Hepatocyte (in vitro differentiated cells): ENCODE measurements at regions not wholly inside any gene's neighbourhood (a gene's known extent, or its start where the extent isn't known, plus 50 kb on each side); places are given as distances from the start of the nearest gene placed in this dataset.

Experiments used
- DNase-seq: peaks from one replicate; pipeline ENCODE4 v3.0.0-alpha.2; 2016; ENCODE audit warnings: low spot score
- H2AFZ ChIP-seq: fragments of 200-600 bp; sonication (generic); 2 replicates; pipeline ENCODE4 v1.6.0; 2016; ENCODE audit warnings: antibody characterized with exemption, mild to moderate bottlenecking
- H3K27ac ChIP-seq: fragments of 200-600 bp; sonication (generic); 2 replicates; pipeline ENCODE4 v1.5.1; 2016; ENCODE audit warnings: mild to moderate bottlenecking
- H3K27me3 ChIP-seq: fragments of 200-600 bp; sonication (generic); 2 replicates; pipeline ENCODE4 v1.6.1; 2016
- H3K36me3 ChIP-seq: fragments of 200-600 bp; sonication (generic); replicated peaks from 2 replicates; pipeline ENCODE4 v1.5.1; 2016; ENCODE audit warnings: low read depth; ENCODE audit not compliant: insufficient read depth
- H3K4me1 ChIP-seq: fragments of 200-600 bp; sonication (generic); 2 replicates; pipeline ENCODE4 v1.5.1; 2016; ENCODE audit warnings: mild to moderate bottlenecking, moderate library complexity; ENCODE audit not compliant: insufficient read depth
- H3K4me2 ChIP-seq: fragments of 200-600 bp; sonication (generic); 2 replicates; pipeline ENCODE4 v1.6.0; 2016
- H3K4me3 ChIP-seq: fragments of 200-600 bp; sonication (generic); 2 replicates; pipeline ENCODE4 v1.5.1; 2016; ENCODE audit warnings: mild to moderate bottlenecking
- H3K79me2 ChIP-seq: fragments of 200-600 bp; sonication (generic); 2 replicates; pipeline ENCODE4 v1.6.0; 2017; ENCODE audit warnings: mild to moderate bottlenecking
- H3K9me2 ChIP-seq: fragments of 200-600 bp; sonication (generic); replicated peaks from 2 replicates; pipeline ENCODE4 v1.6.0; 2017; ENCODE audit warnings: mild to moderate bottlenecking; ENCODE audit not compliant: insufficient read depth
- H3K9me3 ChIP-seq: fragments of 200-600 bp; sonication (generic); 2 replicates; pipeline ENCODE4 v1.5.1; 2016; ENCODE audit warnings: low read depth, mild to moderate bottlenecking
- H4K20me1 ChIP-seq: fragments of 200-600 bp; sonication (generic); 2 replicates; pipeline ENCODE4 v1.6.0; 2016; ENCODE audit warnings: mild to moderate bottlenecking; ENCODE audit not compliant: insufficient read depth, poor library complexity, severe bottlenecking
- EZH2 ChIP-seq: fragments of 200-600 bp; sonication (generic); IDR thresholded peaks from 2 replicates; pipeline ENCODE4 v1.6.1; 2016; ENCODE audit warnings: antibody characterized with exemption, mild to moderate bottlenecking, borderline replicate concordance
- EZH2phosphoT487 ChIP-seq: fragments of 200-600 bp; sonication (generic); IDR thresholded peaks from one replicate; pipeline ENCODE4 v1.6.1; 2018; ENCODE audit warnings: antibody characterized with exemption, mild to moderate bottlenecking, low read depth, moderate library complexity; ENCODE audit not compliant: unreplicated experiment, severe bottlenecking
- WGBS: methylation state at CpG from one replicate; pipeline ENCODE4 v1.1.6; 2016; ENCODE audit warnings: low lambda C conversion rate; ENCODE audit errors: missing lambda C conversion rate; 5-methylcytosine and 5-hydroxymethylcytosine counted together
- TF ChIP-seq, protein P1 (sequence below): fragments of 200-600 bp; sonication (generic); IDR thresholded peaks from 2 replicates; pipeline ENCODE4 v1.5.1; 2016; ENCODE audit warnings: antibody characterized with exemption, mild to moderate bottlenecking; ENCODE audit not compliant: poor library complexity

DNA sequence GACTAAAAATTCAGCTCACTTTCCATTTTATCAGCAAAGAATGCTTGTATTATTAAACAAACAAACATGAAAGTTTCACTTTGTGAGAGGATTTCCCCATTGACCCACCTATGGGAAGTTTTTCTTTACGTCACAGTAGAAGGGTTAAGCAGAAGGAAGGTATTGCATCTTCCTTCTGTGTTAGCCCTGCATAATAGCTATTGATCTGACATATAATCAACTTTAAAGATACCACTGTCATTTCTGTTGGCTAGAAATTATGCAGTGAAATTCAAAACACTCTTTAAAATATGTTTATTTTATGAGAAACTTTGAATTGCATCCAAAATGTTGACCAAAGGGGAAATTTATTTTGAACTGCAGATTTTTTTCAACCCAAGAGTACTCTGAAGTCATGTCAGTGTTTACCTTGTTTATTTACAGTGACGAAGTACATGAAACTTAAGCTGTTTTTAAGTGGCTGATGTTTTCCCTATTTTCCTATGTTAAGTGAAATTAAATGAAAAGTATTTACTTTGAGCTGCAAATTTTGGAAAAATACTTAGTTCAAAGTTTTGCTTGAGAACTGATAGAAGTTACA is 566.4 kb downstream of the ZEB2 start:
- H3K27me3 ChIP-seq, result no peaks in the 10 kb centered on the region
- H3K9me3 ChIP-seq, result no peaks in the 10 kb centered on the region
- DNase-seq, result no peak
- no peaks in the 10 kb centered on the region for H3K36me3 ChIP-seq
- H2AFZ ChIP-seq, result no peak overlapping the region
- H3K4me2 ChIP-seq, result peak overlapping the region; percentile 22
- no peaks in the 10 kb centered on the region for H3K79me2 ChIP-seq
- peak overlapping the region; percentile 12 for H3K27ac ChIP-seq
- TF ChIP-seq EZH2, result no peak
- no peak for TF ChIP-seq EZH2phosphoT487
- TF ChIP-seq, protein P1, sequence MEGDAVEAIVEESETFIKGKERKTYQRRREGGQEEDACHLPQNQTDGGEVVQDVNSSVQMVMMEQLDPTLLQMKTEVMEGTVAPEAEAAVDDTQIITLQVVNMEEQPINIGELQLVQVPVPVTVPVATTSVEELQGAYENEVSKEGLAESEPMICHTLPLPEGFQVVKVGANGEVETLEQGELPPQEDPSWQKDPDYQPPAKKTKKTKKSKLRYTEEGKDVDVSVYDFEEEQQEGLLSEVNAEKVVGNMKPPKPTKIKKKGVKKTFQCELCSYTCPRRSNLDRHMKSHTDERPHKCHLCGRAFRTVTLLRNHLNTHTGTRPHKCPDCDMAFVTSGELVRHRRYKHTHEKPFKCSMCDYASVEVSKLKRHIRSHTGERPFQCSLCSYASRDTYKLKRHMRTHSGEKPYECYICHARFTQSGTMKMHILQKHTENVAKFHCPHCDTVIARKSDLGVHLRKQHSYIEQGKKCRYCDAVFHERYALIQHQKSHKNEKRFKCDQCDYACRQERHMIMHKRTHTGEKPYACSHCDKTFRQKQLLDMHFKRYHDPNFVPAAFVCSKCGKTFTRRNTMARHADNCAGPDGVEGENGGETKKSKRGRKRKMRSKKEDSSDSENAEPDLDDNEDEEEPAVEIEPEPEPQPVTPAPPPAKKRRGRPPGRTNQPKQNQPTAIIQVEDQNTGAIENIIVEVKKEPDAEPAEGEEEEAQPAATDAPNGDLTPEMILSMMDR, result no peak
- peaks cover 25% of the 10 kb centered on the region for H3K4me1 ChIP-seq
- no peak overlapping the region for H3K4me3 ChIP-seq
- H3K9me2 ChIP-seq, result no peaks in the 10 kb centered on the region
- WGBS, result 61% methylated on average over 2 of the region's 2 CpGs
- H4K20me1 ChIP-seq, result no peaks in the 10 kb centered on the region

DNA sequence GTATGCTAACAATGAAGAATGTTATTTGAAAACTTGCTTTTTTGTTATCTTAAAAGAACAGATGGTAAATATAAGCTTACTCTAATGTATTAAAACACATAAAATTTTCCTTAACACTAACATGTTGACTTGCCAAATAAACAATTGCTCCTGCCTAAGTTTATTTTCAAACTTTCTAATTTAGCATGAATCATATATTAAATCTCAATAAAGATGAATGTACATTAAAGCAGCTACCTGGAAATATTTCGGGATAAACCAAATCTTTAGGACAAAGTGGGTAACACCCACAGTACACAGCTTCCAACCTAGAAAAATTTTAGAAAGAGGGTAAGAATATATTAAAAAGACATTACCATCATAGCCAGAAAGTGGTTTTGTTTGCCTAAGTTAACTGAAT is 567.4 kb downstream of the ZEB2 start:
- Histone ChIP-seq H3K27ac (peak overlapping the region; percentile 12), H3K27me3 (no peaks in the 10 kb centered on the region), H3K4me1 (peaks cover 25% of the 10 kb centered on the region), H3K4me2 (no peak overlapping the region), H4K20me1 (no peaks in the 10 kb centered on the region), H3K79me2 (no peaks in the 10 kb centered on the region), H3K4me3 (no peak overlapping the region), H3K9me2 (no peaks in the 10 kb centered on the region), H3K9me3 (no peaks in the 10 kb centered on the region), H2AFZ (no peak overlapping the region), H3K36me3 (no peaks in the 10 kb centered on the region)
- 94% methylated on average over 1 of the region's 1 CpG for WGBS
- TF ChIP-seq EZH2, result no peak
- TF ChIP-seq, protein P1, result no peak
- TF ChIP-seq EZH2phosphoT487, result no peak
- DNase-seq, result no peak

DNA sequence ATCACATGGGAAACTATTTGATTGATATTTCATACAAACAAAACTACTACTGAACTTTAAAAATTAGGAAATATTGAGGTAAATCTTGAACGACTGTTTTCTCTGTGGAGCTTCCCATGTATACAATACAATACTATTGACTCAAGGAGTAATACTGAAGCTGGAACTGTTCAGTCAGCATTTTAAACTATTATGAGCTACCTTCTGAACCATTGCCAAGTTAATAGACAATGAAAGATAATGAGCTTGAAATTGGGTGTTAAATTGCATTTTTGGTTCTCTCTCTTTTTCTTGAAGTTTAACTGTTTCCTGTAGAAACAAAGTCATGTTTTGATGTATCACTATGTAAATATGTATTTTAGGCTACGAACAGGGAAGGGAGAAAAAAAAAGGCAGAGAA is 569.2 kb downstream of the ZEB2 start:
- no peaks in the 10 kb centered on the region for H3K9me3 ChIP-seq
- no peak for TF ChIP-seq EZH2phosphoT487
- TF ChIP-seq, protein P1, result no peak
- TF ChIP-seq EZH2, result no peak
- peaks cover 25% of the 10 kb centered on the region for H3K4me1 ChIP-seq
- H3K4me3 ChIP-seq, result no peak overlapping the region
- WGBS, result 50% methylated on average over 2 of the region's 2 CpGs
- H3K4me2 ChIP-seq, result no peak overlapping the region
- no peaks in the 10 kb centered on the region for H3K9me2 ChIP-seq
- DNase-seq, result no peak
- H3K79me2 ChIP-seq, result no peaks in the 10 kb centered on the region
- no peak overlapping the region for H3K27ac ChIP-seq
- H2AFZ ChIP-seq, result no peak overlapping the region
- H3K36me3 ChIP-seq, result no peaks in the 10 kb centered on the region
- H3K27me3 ChIP-seq, result no peaks in the 10 kb centered on the region
- H4K20me1 ChIP-seq, result no peaks in the 10 kb centered on the region
